Progenitor cell of endocrine pancreas (in vitro differentiated cells): ENCODE measurements at regions not wholly inside any gene's neighbourhood (a gene's known extent, or its start where the extent isn't known, plus 50 kb on each side); places are given as distances from the start of the nearest gene placed in this dataset.

Source experiments
- DNase-seq: peaks from one replicate; pipeline ENCODE4 v3.0.0; 2021; ENCODE audit warnings: low spot score; ENCODE audit not compliant: unreplicated experiment
- H3K27ac Mint-ChIP-seq: 2 replicates; pipeline ENCODE4 v1.8.0; 2021; ENCODE audit warnings: mild to moderate bottlenecking, moderate library complexity, mixed read lengths
- H3K27me3 Mint-ChIP-seq: 2 replicates; pipeline ENCODE4 v1.8.0; 2021; ENCODE audit warnings: mixed read lengths
- H3K36me3 Mint-ChIP-seq: 2 replicates; pipeline ENCODE4 v1.8.0; 2022; ENCODE audit warnings: mixed read lengths; ENCODE audit not compliant: insufficient read depth
- H3K4me1 Mint-ChIP-seq: 2 replicates; pipeline ENCODE4 v1.8.0; 2021; ENCODE audit warnings: low read depth, mixed read lengths
- H3K4me3 Mint-ChIP-seq: 2 replicates; pipeline ENCODE4 v1.8.0; 2021; ENCODE audit warnings: low read depth, mild to moderate bottlenecking, moderate library complexity, mixed read lengths
- H3K9me3 Mint-ChIP-seq: 2 replicates; pipeline ENCODE4 v1.8.0; 2021; ENCODE audit warnings: low read depth, mixed read lengths
- TF ChIP-seq, protein P1 (sequence below): fragments of 200-600 bp; sonication (generic); IDR thresholded peaks from one replicate; pipeline ENCODE4 v1.5.0; 2021; ENCODE audit warnings: antibody characterized with exemption, mild to moderate bottlenecking; ENCODE audit not compliant: unreplicated experiment

DNA sequence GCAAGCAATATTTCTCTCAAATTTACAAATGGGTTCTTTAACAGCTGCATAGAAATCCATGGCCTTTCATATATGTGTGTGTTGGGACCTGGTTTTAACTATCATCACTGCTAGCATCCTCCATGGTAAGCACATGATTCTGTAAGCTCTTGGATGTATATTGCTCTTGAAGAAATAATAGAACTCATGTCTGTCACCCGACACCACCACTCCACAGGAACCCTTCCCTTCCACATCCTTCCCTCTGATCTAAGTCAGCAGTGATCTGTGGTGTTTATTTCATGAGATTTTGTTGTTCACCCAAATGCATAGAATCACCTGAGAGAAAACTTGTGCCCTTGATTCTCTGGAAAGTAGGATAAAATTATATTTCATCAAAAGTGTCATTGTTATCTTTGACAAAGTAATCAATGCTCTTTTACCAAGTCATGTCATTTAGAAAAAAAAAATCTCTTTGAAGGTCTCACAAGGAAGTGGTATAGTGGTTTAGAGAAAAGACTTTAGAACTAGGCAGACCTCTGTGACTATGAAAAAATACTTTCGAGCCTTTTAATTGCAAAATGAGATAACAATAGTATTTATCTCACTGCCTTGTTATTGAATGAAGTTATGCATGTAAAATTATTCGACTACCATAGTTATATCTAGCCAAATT, 649.8 kb upstream of the SLC35B3 start:
- TF ChIP-seq, protein P1, sequence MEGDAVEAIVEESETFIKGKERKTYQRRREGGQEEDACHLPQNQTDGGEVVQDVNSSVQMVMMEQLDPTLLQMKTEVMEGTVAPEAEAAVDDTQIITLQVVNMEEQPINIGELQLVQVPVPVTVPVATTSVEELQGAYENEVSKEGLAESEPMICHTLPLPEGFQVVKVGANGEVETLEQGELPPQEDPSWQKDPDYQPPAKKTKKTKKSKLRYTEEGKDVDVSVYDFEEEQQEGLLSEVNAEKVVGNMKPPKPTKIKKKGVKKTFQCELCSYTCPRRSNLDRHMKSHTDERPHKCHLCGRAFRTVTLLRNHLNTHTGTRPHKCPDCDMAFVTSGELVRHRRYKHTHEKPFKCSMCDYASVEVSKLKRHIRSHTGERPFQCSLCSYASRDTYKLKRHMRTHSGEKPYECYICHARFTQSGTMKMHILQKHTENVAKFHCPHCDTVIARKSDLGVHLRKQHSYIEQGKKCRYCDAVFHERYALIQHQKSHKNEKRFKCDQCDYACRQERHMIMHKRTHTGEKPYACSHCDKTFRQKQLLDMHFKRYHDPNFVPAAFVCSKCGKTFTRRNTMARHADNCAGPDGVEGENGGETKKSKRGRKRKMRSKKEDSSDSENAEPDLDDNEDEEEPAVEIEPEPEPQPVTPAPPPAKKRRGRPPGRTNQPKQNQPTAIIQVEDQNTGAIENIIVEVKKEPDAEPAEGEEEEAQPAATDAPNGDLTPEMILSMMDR = no peak
- H3K36me3 Mint-ChIP-seq = no peaks in the 10 kb centered on the region
- DNase-seq = no peak
- no peak overlapping the region for H3K27ac Mint-ChIP-seq
- no peaks in the 10 kb centered on the region for H3K4me1 Mint-ChIP-seq
- H3K27me3 Mint-ChIP-seq = no peaks in the 10 kb centered on the region
- no peak overlapping the region for H3K4me3 Mint-ChIP-seq
- H3K9me3 Mint-ChIP-seq = no peaks in the 10 kb centered on the region

DNA sequence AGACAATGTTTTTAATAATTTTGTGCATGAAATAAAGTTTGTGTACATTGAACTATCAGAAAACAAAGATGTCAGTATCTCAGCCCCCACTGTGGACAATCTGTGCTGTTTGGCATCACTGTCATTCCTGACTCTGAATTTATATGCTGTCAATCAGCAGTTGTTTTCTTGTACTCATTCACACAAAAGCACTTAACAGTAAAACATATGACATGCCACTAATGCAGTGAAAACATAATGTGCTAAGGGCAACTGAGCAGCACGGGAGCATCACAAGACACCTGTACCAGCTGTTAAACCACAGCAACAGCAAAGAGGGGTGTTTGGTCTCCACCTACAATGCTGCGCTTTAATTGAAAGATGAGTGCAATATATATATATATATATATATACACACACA, 647.8 kb upstream of the SLC35B3 start:
- Mint-ChIP-seq H3K36me3 (no peaks in the 10 kb centered on the region), H3K27me3 (no peaks in the 10 kb centered on the region), H3K27ac (no peak overlapping the region), H3K9me3 (no peaks in the 10 kb centered on the region), H3K4me1 (no peaks in the 10 kb centered on the region), H3K4me3 (no peak overlapping the region)
- TF ChIP-seq, protein P1 = no peak
- no peak for DNase-seq

DNA sequence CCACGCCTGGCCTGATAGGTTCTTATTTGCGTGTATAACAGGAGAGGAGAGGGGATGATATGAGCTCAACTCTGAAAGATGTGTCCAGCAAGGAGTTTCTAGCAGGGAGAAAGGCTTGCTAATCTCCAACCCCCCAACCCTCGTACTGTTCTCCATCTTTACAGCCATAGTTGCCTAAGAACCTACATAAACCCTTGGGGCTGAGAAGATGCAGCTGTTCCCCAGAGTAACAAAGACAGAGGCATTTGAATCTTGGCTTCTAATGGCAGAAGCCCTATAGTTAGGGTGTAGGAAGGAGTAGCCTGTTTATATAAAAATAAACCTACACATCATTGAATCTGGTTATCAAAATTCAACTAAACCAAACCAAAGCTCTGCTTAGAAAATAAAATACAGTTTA, 631.4 kb upstream of the SLC35B3 start:
- Mint-ChIP-seq H3K9me3 (peaks cover 4% of the 10 kb centered on the region), H3K36me3 (no peaks in the 10 kb centered on the region), H3K4me3 (no peak overlapping the region), H3K4me1 (peaks cover 2% of the 10 kb centered on the region), H3K27me3 (no peaks in the 10 kb centered on the region), H3K27ac (no peak overlapping the region)
- TF ChIP-seq, protein P1 = no peak
- no peak for DNase-seq

- peaks cover 4% of the 10 kb centered on the region for H3K9me3 Mint-ChIP-seq
- H3K4me3 Mint-ChIP-seq = no peak overlapping the region
- DNase-seq = no peak
- no peak overlapping the region for H3K27ac Mint-ChIP-seq
- no peaks in the 10 kb centered on the region for H3K36me3 Mint-ChIP-seq
- H3K4me1 Mint-ChIP-seq = no peaks in the 10 kb centered on the region
- TF ChIP-seq, protein P1 = no peak
- no peaks in the 10 kb centered on the region for H3K27me3 Mint-ChIP-seq
Measured at GRCh38 chr6:9064156-9064555, 628.8 kb upstream of the SLC35B3 start.

DNA sequence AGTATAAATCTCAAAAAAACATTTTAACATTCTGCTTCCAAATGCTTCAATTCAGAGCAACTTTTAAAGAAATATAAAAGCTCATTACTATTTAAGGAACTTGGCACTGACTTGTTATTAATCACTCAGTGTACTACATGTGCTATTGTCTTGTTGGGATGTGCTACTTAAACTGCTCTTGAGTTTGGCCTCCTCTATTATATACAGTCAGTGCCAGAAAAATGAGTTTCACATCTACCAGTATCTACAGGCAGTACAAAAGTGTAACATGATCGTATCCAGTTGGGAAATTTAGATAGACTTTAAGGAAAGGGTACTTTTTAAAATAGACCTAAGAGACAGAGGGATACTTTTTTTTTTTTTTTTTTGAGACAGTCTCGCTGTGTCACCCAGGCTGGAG, 627.3 kb upstream of the SLC35B3 start:
- Mint-ChIP-seq H3K4me1 (no peaks in the 10 kb centered on the region), H3K27me3 (no peaks in the 10 kb centered on the region), H3K36me3 (no peaks in the 10 kb centered on the region), H3K9me3 (no peaks in the 10 kb centered on the region), H3K27ac (no peak overlapping the region), H3K4me3 (no peak overlapping the region)
- no peak for DNase-seq
- TF ChIP-seq, protein P1 = no peak
